H1 (cell line): ENCODE measurements at regions not wholly inside any gene's neighbourhood (a gene's known extent, or its start where the extent isn't known, plus 50 kb on each side); places are given as distances from the start of the nearest gene placed in this dataset.

Experiments
- CEBPB ChIP-seq: IDR thresholded peaks from 2 replicates; pipeline ENCODE4 v1.6.1; 2012; ENCODE audit warnings: low read depth, low read length
- CHD1 ChIP-seq: IDR thresholded peaks from 2 replicates; pipeline ENCODE4 v1.6.1; 2012; ENCODE audit warnings: low read depth, low read length, improper control_type of control experiment
- EP300 ChIP-seq, 2 experiments: IDR thresholded peaks; 1 replicate in 1 of 2; 2 replicates in 1 of 2; pipeline ENCODE4 v1.6.1; 2011 to 2012; ENCODE audit warnings: low read depth in 2 of 2, low read length in 2 of 2, mild to moderate bottlenecking in 2 of 2, borderline replicate concordance in 1 of 2, inconsistent platforms in 1 of 2, moderate library complexity in 1 of 2
- EZH2 ChIP-seq: fragments of 200-600 bp; sonication (generic); IDR thresholded peaks from 2 replicates; pipeline ENCODE4 v1.7.1; 2012; ENCODE audit warnings: low read depth, mild to moderate bottlenecking, moderate library complexity, low read length, inconsistent platforms; ENCODE audit not compliant: severe bottlenecking
- FOSL1 ChIP-seq: IDR thresholded peaks from 2 replicates; pipeline ENCODE4 v1.6.1; 2011; ENCODE audit warnings: mild to moderate bottlenecking, low read depth, low read length, moderate library complexity; ENCODE audit not compliant: insufficient read depth
- MAX ChIP-seq: IDR thresholded peaks from 2 replicates; pipeline ENCODE4 v1.6.1; 2012; ENCODE audit warnings: inconsistent platforms
- POLR2A ChIP-seq, 2 experiments: IDR thresholded peaks; 1 replicate in 1 of 2; 2 replicates in 1 of 2; pipeline ENCODE4 v1.6.1; 2011; ENCODE audit warnings: low read depth in 2 of 2, low read length in 2 of 2, mild to moderate bottlenecking in 2 of 2; ENCODE audit errors: control extremely low read depth in 1 of 2
- POLR2AphosphoS5 ChIP-seq: IDR thresholded peaks from 2 replicates; pipeline ENCODE4 v1.6.1; 2011; ENCODE audit warnings: low read depth, low read length
- RAD21 ChIP-seq, 2 experiments: IDR thresholded peaks in 1 of 2; conservative IDR thresholded peaks in 1 of 2; 2 replicates each; pipeline ENCODE4 v1.6.1; 2011; ENCODE audit warnings: low read depth in 2 of 2, low read length in 2 of 2, improper control_type of control experiment in 1 of 2, inconsistent platforms in 1 of 2, mild to moderate bottlenecking in 1 of 2, moderate library complexity in 1 of 2
- RBBP5 ChIP-seq: IDR thresholded peaks from 2 replicates; pipeline ENCODE4 v1.7.1; 2012; ENCODE audit warnings: low read depth, mild to moderate bottlenecking, inconsistent platforms, low read length, moderate library complexity, borderline replicate concordance
- SAP30 ChIP-seq: fragments of 300-600 bp; sonication (generic); IDR thresholded peaks from 2 replicates; pipeline ENCODE4 v1.7.1; 2012; ENCODE audit warnings: low read length, moderate library complexity, mild to moderate bottlenecking, inconsistent platforms; ENCODE audit not compliant: insufficient read depth, insufficient replicate concordance
- SP1 ChIP-seq: IDR thresholded peaks from 2 replicates; pipeline ENCODE4 v1.6.1; 2011; ENCODE audit warnings: low read depth, low read length
- ZNF274 ChIP-seq: IDR thresholded peaks from 2 replicates; pipeline ENCODE4 v1.7.0; 2012; ENCODE audit warnings: low read length, borderline replicate concordance; ENCODE audit errors: extremely low read depth
- TF ChIP-seq, protein P1 (sequence below), 3 experiments: IDR thresholded peaks; 1 replicate in 2 of 3; 2 replicates in 1 of 3; pipeline versions ENCODE4 v1.5.1 to v1.6.1; 2011; ENCODE audit warnings: low read length in 3 of 3, mild to moderate bottlenecking in 3 of 3, inconsistent platforms in 2 of 3, low read depth in 1 of 3, moderate library complexity in 1 of 3; ENCODE audit not compliant: insufficient read depth in 1 of 3; ENCODE audit errors: control extremely low read depth in 1 of 3

DNA sequence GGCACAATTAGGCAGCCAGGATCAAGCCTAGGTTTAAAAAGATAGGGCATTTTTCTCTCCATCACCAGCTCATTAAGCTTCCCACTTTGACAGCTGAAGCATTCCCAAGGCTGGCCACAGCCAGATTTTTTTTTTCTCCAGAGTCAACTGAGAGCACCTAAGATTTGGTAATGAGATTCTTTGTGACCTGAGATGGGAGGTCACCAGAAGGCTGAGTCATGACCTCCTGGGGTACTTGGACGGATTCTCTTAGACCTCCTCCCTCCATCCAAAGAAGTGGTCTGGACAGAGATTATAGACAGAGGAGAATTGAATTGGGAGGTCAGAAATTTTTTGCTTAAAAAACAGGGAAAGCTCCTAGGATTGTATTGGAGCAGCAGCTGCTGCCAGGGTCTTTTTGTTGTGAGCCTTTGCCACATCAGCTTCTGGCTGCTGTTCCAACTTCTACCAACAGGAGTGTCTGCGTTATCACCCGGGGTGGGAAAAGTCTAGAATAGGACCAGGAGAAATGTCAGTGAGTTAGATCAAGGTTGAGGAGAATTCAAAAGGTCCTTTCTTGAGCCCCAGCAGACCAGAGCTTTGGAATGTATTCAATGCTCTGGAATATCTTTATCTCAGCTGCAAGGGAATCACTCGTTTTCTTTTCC, 221.2 kb upstream of the N4BP1 start:
- TF ChIP-seq, protein P1, sequence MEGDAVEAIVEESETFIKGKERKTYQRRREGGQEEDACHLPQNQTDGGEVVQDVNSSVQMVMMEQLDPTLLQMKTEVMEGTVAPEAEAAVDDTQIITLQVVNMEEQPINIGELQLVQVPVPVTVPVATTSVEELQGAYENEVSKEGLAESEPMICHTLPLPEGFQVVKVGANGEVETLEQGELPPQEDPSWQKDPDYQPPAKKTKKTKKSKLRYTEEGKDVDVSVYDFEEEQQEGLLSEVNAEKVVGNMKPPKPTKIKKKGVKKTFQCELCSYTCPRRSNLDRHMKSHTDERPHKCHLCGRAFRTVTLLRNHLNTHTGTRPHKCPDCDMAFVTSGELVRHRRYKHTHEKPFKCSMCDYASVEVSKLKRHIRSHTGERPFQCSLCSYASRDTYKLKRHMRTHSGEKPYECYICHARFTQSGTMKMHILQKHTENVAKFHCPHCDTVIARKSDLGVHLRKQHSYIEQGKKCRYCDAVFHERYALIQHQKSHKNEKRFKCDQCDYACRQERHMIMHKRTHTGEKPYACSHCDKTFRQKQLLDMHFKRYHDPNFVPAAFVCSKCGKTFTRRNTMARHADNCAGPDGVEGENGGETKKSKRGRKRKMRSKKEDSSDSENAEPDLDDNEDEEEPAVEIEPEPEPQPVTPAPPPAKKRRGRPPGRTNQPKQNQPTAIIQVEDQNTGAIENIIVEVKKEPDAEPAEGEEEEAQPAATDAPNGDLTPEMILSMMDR (IDR thresholded peaks at IDR 0.05; ENCODE audit: control extremely low read depth in 1 of 3, insufficient read depth in 1 of 3, low read depth in 1 of 3, low read length in 3 of 3) = peak; percentile 38 to 65 (median 52)
- TF ChIP-seq POLR2AphosphoS5 (no peak), FOSL1 (no peak), CHD1 (no peak), SAP30 (no peak), POLR2A (IDR thresholded peaks at IDR 0.05; ENCODE audit: control extremely low read depth in 1 of 2, low read depth in 2 of 2, low read length in 2 of 2) (no peak), SP1 (no peak), RBBP5 (no peak), EZH2 (no peak), CEBPB (no peak), EP300 (IDR thresholded peaks at IDR 0.05; ENCODE audit: borderline replicate concordance in 1 of 2, low read depth in 2 of 2, low read length in 2 of 2) (no peak), ZNF274 (no peak), RAD21 (IDR thresholded peaks at IDR 0.05 in 1 of 2, conservative IDR thresholded peaks at IDR 0.05 in 1 of 2; ENCODE audit: low read depth in 2 of 2, low read length in 2 of 2) (peak; percentile 21 to 41; a peak in 3 of 4 replicates), MAX (no peak)
